AG20443 (cell line): ENCODE measurements at regions not wholly inside any gene's neighbourhood (a gene's known extent, or its start where the extent isn't known, plus 50 kb on each side); places are given as distances from the start of the nearest gene placed in this dataset.
A peak's percentile ranks its signal among the peaks of the same experiment; 100 is the strongest.

ENCODE experiments used
- DNase-seq: peaks from one replicate; pipeline ENCODE4 v3.0.0; 2012; ENCODE audit warnings: low spot score, mixed read lengths

- peak; percentile 60 for DNase-seq
Measured at GRCh38 chrX:68894513-68895340, 65.9 kb downstream of the EFNB1 start.

- DNase-seq = peak; percentile 21
Measured at GRCh38 chrX:68894142-68894512, 65.3 kb downstream of the EFNB1 start.

- DNase-seq = no peak
Measured at GRCh38 chrX:68892651-68893050, 63.8 kb downstream of the EFNB1 start.

GRCh38 chrX:68892134-68892533 lies 63.3 kb downstream of the EFNB1 start:
- DNase-seq = no peak
